Central memory CD8-positive, alpha-beta T cell (primary cell): ENCODE measurements at regions not wholly inside any gene's neighbourhood (a gene's known extent, or its start where the extent isn't known, plus 50 kb on each side); places are given as distances from the start of the nearest gene placed in this dataset.
"Not testable (repeated sequence)": the region's sequence is repeated elsewhere in the genome, so short reads cannot be mapped to it uniquely, and the experiment has no call there.

Experiments
- ATAC-seq: fragments of 150-1000 bp; cut with Tn5 transposase; replicated peaks from 2 replicates; pipeline ENCODE4 v1.10.0; 2022; ENCODE audit warnings: mild to moderate bottlenecking, moderate FRiP score, moderate number of reproducible peaks; ENCODE audit not compliant: poor library complexity, severe bottlenecking; ENCODE audit errors: extremely low read depth
- DNase-seq, 2 donors: peaks; one replicate each; pipeline ENCODE4 v3.0.0; 2021; ENCODE audit warnings: low spot score in 2 of 2
- H3K27ac Mint-ChIP-seq: one replicate; pipeline ENCODE4 v1.8.0; 2022; ENCODE audit warnings: low read depth, mild to moderate bottlenecking, moderate library complexity, mixed read lengths
- H3K27me3 Mint-ChIP-seq: one replicate; pipeline ENCODE4 v1.8.0; 2022; ENCODE audit warnings: mixed read lengths
- H3K36me3 Mint-ChIP-seq: one replicate; pipeline ENCODE4 v1.8.0; 2022; ENCODE audit warnings: mild to moderate bottlenecking, moderate library complexity, mixed read lengths; ENCODE audit not compliant: insufficient read depth
- H3K4me1 Mint-ChIP-seq: one replicate; pipeline ENCODE4 v1.8.0; 2022; ENCODE audit warnings: mixed read lengths
- H3K4me3 Mint-ChIP-seq: one replicate; pipeline ENCODE4 v1.8.0; 2022; ENCODE audit warnings: mild to moderate bottlenecking, moderate library complexity, mixed read lengths
- H3K9me3 Mint-ChIP-seq: one replicate; pipeline ENCODE4 v1.8.0; 2022; ENCODE audit warnings: mixed read lengths

- ATAC-seq: no peak
- no peak overlapping the region for H3K27ac Mint-ChIP-seq
- H3K36me3 Mint-ChIP-seq: no peaks in the 10 kb centered on the region
- H3K4me3 Mint-ChIP-seq: no peak overlapping the region
- H3K9me3 Mint-ChIP-seq: peaks cover 8% of the 10 kb centered on the region
- H3K4me1 Mint-ChIP-seq: no peaks in the 10 kb centered on the region
- DNase-seq: no peak
- peaks cover 12% of the 10 kb centered on the region for H3K27me3 Mint-ChIP-seq
These were observed 369.0 kb downstream of the HINT1 start for GRCh38 chr5:130796032-130796431.

- DNase-seq: no peak
- peaks cover 6% of the 10 kb centered on the region for H3K9me3 Mint-ChIP-seq
- no peak overlapping the region for H3K27ac Mint-ChIP-seq
These were observed 370.0 kb downstream of the HINT1 start for GRCh38 chr5:130795037-130795436.

GRCh38 chr5:130777794-130778193 is 387.3 kb downstream of the HINT1 start:
- Mint-ChIP-seq H3K36me3 (no peaks in the 10 kb centered on the region), H3K27ac (no peak overlapping the region), H3K4me3 (no peak overlapping the region), H3K9me3 (no peaks in the 10 kb centered on the region), H3K27me3 (peaks cover 50% of the 10 kb centered on the region), H3K4me1 (no peaks in the 10 kb centered on the region)
- ATAC-seq (no peak), DNase-seq (no peak)

More at GRCh38 chr5:130795037-130795436, 370.0 kb downstream of the HINT1 start:
- H3K36me3 Mint-ChIP-seq: no peaks in the 10 kb centered on the region
- H3K27me3 Mint-ChIP-seq: peaks cover 13% of the 10 kb centered on the region
- no peak overlapping the region for H3K4me3 Mint-ChIP-seq
- no peaks in the 10 kb centered on the region for H3K4me1 Mint-ChIP-seq
- ATAC-seq: no peak

GRCh38 chr5:130773813-130774212 is 391.2 kb downstream of the HINT1 start:
- ATAC-seq: no peak
- Mint-ChIP-seq H3K4me1 (no peaks in the 10 kb centered on the region), H3K4me3 (no peak overlapping the region), H3K9me3 (no peaks in the 10 kb centered on the region), H3K27me3 (peaks cover 42% of the 10 kb centered on the region), H3K27ac (no peak overlapping the region), H3K36me3 (no peaks in the 10 kb centered on the region)
- no peak for DNase-seq

GRCh38 chr5:130762031-130762430 is 403.0 kb downstream of the HINT1 start:
- ATAC-seq: no peak
- no peaks in the 10 kb centered on the region for H3K36me3 Mint-ChIP-seq
- H3K27ac Mint-ChIP-seq: no peak overlapping the region
- H3K9me3 Mint-ChIP-seq: no peaks in the 10 kb centered on the region
- DNase-seq: no peak
- H3K4me3 Mint-ChIP-seq: no peak overlapping the region
- H3K4me1 Mint-ChIP-seq: no peaks in the 10 kb centered on the region
- peaks cover 14% of the 10 kb centered on the region for H3K27me3 Mint-ChIP-seq

- Mint-ChIP-seq H3K4me3 (no peak overlapping the region), H3K36me3 (no peaks in the 10 kb centered on the region), H3K27ac (no peak overlapping the region), H3K27me3 (peaks cover 9% of the 10 kb centered on the region), H3K4me1 (no peaks in the 10 kb centered on the region), H3K9me3 (no peaks in the 10 kb centered on the region)
- no peak for DNase-seq
- no peak for ATAC-seq
These were observed 406.0 kb downstream of the HINT1 start for GRCh38 chr5:130759061-130759460.

- Mint-ChIP-seq H3K9me3 (no peaks in the 10 kb centered on the region), H3K4me3 (no peak overlapping the region), H3K36me3 (no peaks in the 10 kb centered on the region), H3K27me3 (peaks cover 41% of the 10 kb centered on the region), H3K27ac (no peak overlapping the region), H3K4me1 (no peaks in the 10 kb centered on the region)
- DNase-seq (no peak), ATAC-seq (no peak)
These were observed 417.5 kb downstream of the HINT1 start for GRCh38 chr5:130747556-130747955.

- DNase-seq, H3K4me3 Mint-ChIP-seq, H3K27ac Mint-ChIP-seq, H3K4me1 Mint-ChIP-seq, H3K36me3 Mint-ChIP-seq, ATAC-seq, H3K9me3 Mint-ChIP-seq: not testable (repeated sequence)
- H3K27me3 Mint-ChIP-seq: peaks cover 41% of the 10 kb centered on the region
These were observed 418.4 kb downstream of the HINT1 start for GRCh38 chr5:130746641-130747040.

- H3K4me3 Mint-ChIP-seq: no peak overlapping the region
- H3K4me1 Mint-ChIP-seq: no peaks in the 10 kb centered on the region
These were observed 422.0 kb downstream of the HINT1 start for GRCh38 chr5:130743092-130743491.

GRCh38 chr5:130740047-130740569 is 424.9 kb downstream of the HINT1 start:
- Mint-ChIP-seq H3K27me3 (peaks cover 30% of the 10 kb centered on the region), H3K4me3 (no peak overlapping the region), H3K36me3 (no peaks in the 10 kb centered on the region), H3K4me1 (no peaks in the 10 kb centered on the region), H3K27ac (no peak overlapping the region), H3K9me3 (no peaks in the 10 kb centered on the region)
- ATAC-seq: no peak
- DNase-seq: no peak

More at GRCh38 chr5:130743092-130743491, 422.0 kb downstream of the HINT1 start:
- no peaks in the 10 kb centered on the region for H3K36me3 Mint-ChIP-seq
- no peak overlapping the region for H3K27ac Mint-ChIP-seq
- DNase-seq (no peak), ATAC-seq (no peak)
- no peaks in the 10 kb centered on the region for H3K9me3 Mint-ChIP-seq
- H3K27me3 Mint-ChIP-seq: peaks cover 55% of the 10 kb centered on the region

- no peak for DNase-seq
- Mint-ChIP-seq H3K4me3 (no peak overlapping the region), H3K4me1 (no peaks in the 10 kb centered on the region), H3K9me3 (peaks cover 8% of the 10 kb centered on the region), H3K36me3 (no peaks in the 10 kb centered on the region), H3K27me3 (no peaks in the 10 kb centered on the region), H3K27ac (no peak overlapping the region)
- no peak for ATAC-seq
These were observed 433.2 kb downstream of the HINT1 start for GRCh38 chr5:130731839-130732238.

- DNase-seq (no peak), ATAC-seq (no peak)
- Mint-ChIP-seq H3K27me3 (no peaks in the 10 kb centered on the region), H3K36me3 (no peaks in the 10 kb centered on the region), H3K9me3 (peaks cover 8% of the 10 kb centered on the region), H3K27ac (no peak overlapping the region), H3K4me1 (no peaks in the 10 kb centered on the region), H3K4me3 (no peak overlapping the region)
These were observed 435.5 kb downstream of the HINT1 start for GRCh38 chr5:130729541-130729940.

GRCh38 chr5:130727830-130728229 is 437.2 kb downstream of the HINT1 start:
- no peak for DNase-seq
- H3K9me3 Mint-ChIP-seq: peaks cover 8% of the 10 kb centered on the region
- H3K27me3 Mint-ChIP-seq: peaks cover 11% of the 10 kb centered on the region
- no peaks in the 10 kb centered on the region for H3K36me3 Mint-ChIP-seq
- H3K27ac Mint-ChIP-seq: no peak overlapping the region
- H3K4me3 Mint-ChIP-seq: no peak overlapping the region
- H3K4me1 Mint-ChIP-seq: no peaks in the 10 kb centered on the region
- no peak for ATAC-seq

- Mint-ChIP-seq H3K4me1 (no peaks in the 10 kb centered on the region), H3K4me3 (no peak overlapping the region), H3K9me3 (no peaks in the 10 kb centered on the region), H3K27me3 (peaks cover 26% of the 10 kb centered on the region), H3K27ac (no peak overlapping the region), H3K36me3 (no peaks in the 10 kb centered on the region)
- DNase-seq (no peak), ATAC-seq (no peak)
These were observed 440.4 kb downstream of the HINT1 start for GRCh38 chr5:130724658-130725057.
